HepG2 (cell line): ENCODE measurements at regions not wholly inside any gene's neighbourhood (a gene's known extent, or its start where the extent isn't known, plus 50 kb on each side); places are given as distances from the start of the nearest gene placed in this dataset.

Source experiments
- ATAC-seq: fragments of 200-7000 bp; cut with Tn5 transposase; 3 replicates; pipeline ENCODE4 v1.9.1; 2020; ENCODE audit warnings: mild to moderate bottlenecking, moderate library complexity
- BruUV-seq: library from RNA; stranded (reverse); fragments of 400-500 nt; replicated peaks from 2 replicates; lab custom pipeline; 2021; lab: Mats Ljungman, UMichigan
- CTCF ChIA-PET: fragments of 300-600 bp; formaldehyde crosslinking; extraction: SDS; loops from one replicate; lab custom pipeline; 2021; ENCODE audit warnings: low total read pairs, inconsistent platforms, low intra/inter-chr PET ratio; lab: Yijun Ruan, JAX
- POLR2A ChIA-PET: fragments of 350-600 bp; sonication (Branson Sonifier 250); formaldehyde crosslinking; loops from one replicate; lab custom pipeline; 2020; ENCODE audit warnings: antibody characterized with exemption, inconsistent platforms; lab: Yijun Ruan, JAX
- DNase-seq: peaks from one replicate; pipeline ENCODE4 v3.0.0-alpha.2; 2015; ENCODE audit warnings: low spot score
- FAIRE-seq: peaks from 3 replicates; lab custom pipeline; 2011; peaks lifted over from hg19 to GRCh38; lab: Jason Lieb, UNC
- H2AFZ ChIP-seq: one replicate; pipeline ENCODE4 v1.6.1; 2011; ENCODE audit warnings: low read length, inconsistent platforms
- H3K27ac ChIP-seq: fragments of 300-600 bp; 3 replicates; pipeline ENCODE4 v1.8.0; 2011; ENCODE audit warnings: mixed run types, mild to moderate bottlenecking, mixed read lengths, low read length, inconsistent platforms; ENCODE audit not compliant: insufficient read depth; ENCODE audit errors: extremely low read length
- H3K27me3 ChIP-seq, 2 experiments: fragments of 200-600 bp in 1 of 2; 2 replicates in 1 of 2; 3 replicates in 1 of 2; pipeline versions ENCODE4 v1.6.0 to v1.8.0; 2011; ENCODE audit warnings: low read length in 2 of 2, mild to moderate bottlenecking in 2 of 2, moderate library complexity in 2 of 2, inconsistent platforms in 1 of 2; ENCODE audit not compliant: insufficient read depth in 2 of 2, control insufficient read depth in 1 of 2
- H3K36me3 ChIP-seq, 2 experiments: fragments of 200-600 bp in 1 of 2; replicated peaks in 1 of 2; 2 replicates in 1 of 2; 3 replicates in 1 of 2; pipeline versions ENCODE4 v1.5.1 to v1.8.0; 2011; ENCODE audit warnings: low read length in 2 of 2, inconsistent platforms in 1 of 2; ENCODE audit not compliant: insufficient read depth in 2 of 2, control insufficient read depth in 1 of 2
- H3K4me1 ChIP-seq: 2 replicates; pipeline ENCODE4 v1.5.1; 2012; ENCODE audit warnings: low read length, inconsistent platforms; ENCODE audit not compliant: insufficient read depth
- H3K4me2 ChIP-seq: 2 replicates; pipeline ENCODE4 v1.6.0; 2011; ENCODE audit warnings: low read depth, low read length, inconsistent platforms
- H3K4me3 ChIP-seq, 3 experiments: fragments of 200-600 bp in 1 of 3; sonication (generic), shearing (Covaris generic) in 1 of 3; replicated peaks in 1 of 3; 2 replicates each; pipeline ENCODE4 v1.5.1; 2011 to 2016; ENCODE audit warnings: low read length in 3 of 3, inconsistent platforms in 2 of 3, low read depth in 2 of 3, mild to moderate bottlenecking in 2 of 3, control low read depth in 1 of 3, mixed read lengths in 1 of 3; ENCODE audit not compliant: insufficient read depth in 1 of 3
- H3K79me2 ChIP-seq: one replicate; pipeline ENCODE4 v1.6.1; 2011; ENCODE audit warnings: low read length, inconsistent platforms; ENCODE audit not compliant: insufficient read depth
- H3K9ac ChIP-seq: 2 replicates; pipeline ENCODE4 v1.6.0; 2011; ENCODE audit warnings: mild to moderate bottlenecking, low read depth, low read length, inconsistent platforms; ENCODE audit not compliant: insufficient read depth
- H3K9me3 ChIP-seq: 2 replicates; pipeline ENCODE4 v1.5.1; 2012; ENCODE audit warnings: mild to moderate bottlenecking, low read length
- H4K20me1 ChIP-seq: 2 replicates; pipeline ENCODE4 v1.6.0; 2011; ENCODE audit warnings: inconsistent platforms, mild to moderate bottlenecking, low read length, moderate library complexity; ENCODE audit not compliant: insufficient read depth
- BATF2 ChIP-seq: sonication (generic); formaldehyde crosslinking; IDR thresholded peaks from 2 replicates; pipeline ENCODE4 v1.8.0; 2022; ENCODE audit warnings: mild to moderate bottlenecking, missing genetic modification reagents, moderate library complexity
- MXI1 ChIP-seq: IDR thresholded peaks from 3 replicates; pipeline ENCODE4 v1.6.1; 2012; ENCODE audit warnings: low read depth, low read length, inconsistent platforms, borderline replicate concordance
- NR2F2 ChIP-seq: IDR thresholded peaks from 2 replicates; pipeline ENCODE4 v1.6.1; 2012; ENCODE audit warnings: low read depth, inconsistent platforms, borderline replicate concordance
- NR3C1 ChIP-seq: sonication (generic); formaldehyde crosslinking; IDR thresholded peaks from 2 replicates; pipeline ENCODE4 v1.4.0; 2020; ENCODE audit warnings: missing genetic modification reagents
- RXRB ChIP-seq: IDR thresholded peaks from 2 replicates; pipeline ENCODE4 v1.6.1; 2016; ENCODE audit warnings: borderline replicate concordance, missing genetic modification reagents, missing compliant biosample characterization
- SAFB2 ChIP-seq: sonication (generic); formaldehyde crosslinking; IDR thresholded peaks from 2 replicates; pipeline ENCODE4 v1.5.1; 2020; ENCODE audit warnings: missing genetic modification reagents, low read depth, mild to moderate bottlenecking, borderline replicate concordance
- TCF7L2 ChIP-seq: IDR thresholded peaks from 2 replicates; pipeline ENCODE4 v1.6.1; 2011; ENCODE audit warnings: mild to moderate bottlenecking, low read depth, low read length, moderate library complexity
- ZNF543 ChIP-seq: sonication (generic); formaldehyde crosslinking; IDR thresholded peaks from 2 replicates; pipeline ENCODE4 v1.4.0; 2020; ENCODE audit warnings: mild to moderate bottlenecking, missing genetic modification reagents
- ZNF788 ChIP-seq: sonication (generic); formaldehyde crosslinking; IDR thresholded peaks from 2 replicates; pipeline ENCODE4 v1.5.0; 2020; ENCODE audit warnings: mild to moderate bottlenecking, missing genetic modification reagents, borderline replicate concordance
- ZSCAN21 ChIP-seq: sonication (generic); formaldehyde crosslinking; IDR thresholded peaks from 2 replicates; pipeline ENCODE4 v1.8.0; 2022; ENCODE audit warnings: mild to moderate bottlenecking, missing genetic modification reagents, moderate library complexity, borderline replicate concordance
- ZSCAN29 ChIP-seq: sonication (generic); formaldehyde crosslinking; conservative IDR thresholded peaks from 2 replicates; pipeline ENCODE4 v1.4.0; 2020; ENCODE audit warnings: mild to moderate bottlenecking, missing genetic modification reagents
- WGBS: methylation state at CpG from one replicate; pipeline ENCODE4 v1.1.6; 2017; ENCODE audit warnings: low lambda C conversion rate; 5-methylcytosine and 5-hydroxymethylcytosine counted together
- in situ Hi-C: cut with HindIII; loops from 2 replicates; pipeline ENCODE4 v1.10.0; 2017; ENCODE audit warnings: low pct_unique_long_range_greater_than_20kb; ENCODE audit not compliant: extremely low pct_ligation_motif_present
- intact Hi-C: fragments of 100-400 bp; cut with micrococcal nuclease; formaldehyde crosslinking; loops from one replicate; pipeline ENCODE4 v1.10.0; 2022; ENCODE audit not compliant: unreplicated experiment

GRCh38 chr14:76615331-76615730 lies 145.9 kb upstream of the VASH1 start:
- DNase-seq (no peak), ATAC-seq (no peak), FAIRE-seq (no peak)
- intact Hi-C loops = no loop called here
- ChIA-PET POLR2A (no interaction called here), CTCF (no interaction called here)
- Histone ChIP-seq H3K4me2 (no peak overlapping the region), H3K79me2 (no peaks in the 10 kb centered on the region), H3K4me3 (no peak overlapping the region), H3K4me1 (no peaks in the 10 kb centered on the region), H3K27me3 (peaks cover 0 to 12% of the 10 kb centered on the region in 2 experiments; a peak in 1 of 5 replicates), H4K20me1 (no peaks in the 10 kb centered on the region), H3K9ac (no peak overlapping the region), H2AFZ (no peak overlapping the region), H3K9me3 (no peaks in the 10 kb centered on the region), H3K36me3 (no peaks in the 10 kb centered on the region), H3K27ac (no peak overlapping the region)
- BruUV-seq = no TSS peak
- in situ Hi-C loops = no loop called here
- TF ChIP-seq RXRB (CRISPR knock-in tag) (no peak), NR3C1 (CRISPR knock-in tag) (no peak), MXI1 (no peak), ZSCAN21 (CRISPR knock-in tag) (no peak), BATF2 (CRISPR knock-in tag) (no peak), TCF7L2 (no peak)
- WGBS = 7% methylated on average over 9 of the region's 9 CpGs

GRCh38 chr14:76617440-76617839 lies 143.8 kb upstream of the VASH1 start:
- DNase-seq = no peak
- H3K9ac ChIP-seq = no peak overlapping the region
- H3K79me2 ChIP-seq = no peaks in the 10 kb centered on the region
- no peak overlapping the region for H3K27ac ChIP-seq
- ChIA-PET POLR2A (no interaction called here), CTCF (no interaction called here)
- no peaks in the 10 kb centered on the region for H3K9me3 ChIP-seq
- no peaks in the 10 kb centered on the region for H3K4me1 ChIP-seq
- 1% methylated on average over 4 of the region's 4 CpGs for WGBS
- intact Hi-C loops (no loop called here), in situ Hi-C loops (no loop called here)
- ATAC-seq = no peak
- H3K4me3 ChIP-seq = no peak overlapping the region
- no peaks in the 10 kb centered on the region for H3K36me3 ChIP-seq
- H3K4me2 ChIP-seq = no peak overlapping the region
- no peak overlapping the region for H2AFZ ChIP-seq
- TF ChIP-seq ZNF543 (CRISPR knock-in tag) = no peak
- no peak for TF ChIP-seq SAFB2 (CRISPR knock-in tag)
- TF ChIP-seq NR2F2 = no peak
- no peak for TF ChIP-seq ZSCAN29 (CRISPR knock-in tag)
- TF ChIP-seq ZNF788 (CRISPR knock-in tag) = no peak
- no TSS peak for BruUV-seq
- H4K20me1 ChIP-seq = no peaks in the 10 kb centered on the region
- no peak for FAIRE-seq
- peaks cover 0 to 10% of the 10 kb centered on the region in 2 experiments; a peak in 1 of 5 replicates for H3K27me3 ChIP-seq
